Body of pancreas (tissue), 4 donors: ENCODE measurements at regions not wholly inside any gene's neighbourhood (a gene's known extent, or its start where the extent isn't known, plus 50 kb on each side); places are given as distances from the start of the nearest gene placed in this dataset.

ENCODE experiments used
- POLR2A ChIP-seq, 3 donors: fragments of 450-650 bp; IDR thresholded peaks; one replicate each; pipeline ENCODE4 v1.6.1; 2016; ENCODE audit warnings: antibody characterized with exemption in 3 of 3, mild to moderate bottlenecking in 2 of 3
- TF ChIP-seq, protein P1 (sequence below), 7 experiments: fragments of 450-650 bp in 4 of 7; fragments of 200-600 bp in 3 of 7; sonication (generic) in 3 of 7; IDR thresholded peaks; one replicate each; pipeline ENCODE4 v1.5.1; 2016 to 2019; ENCODE audit warnings: antibody characterized with exemption in 7 of 7

- TF ChIP-seq, protein P1, sequence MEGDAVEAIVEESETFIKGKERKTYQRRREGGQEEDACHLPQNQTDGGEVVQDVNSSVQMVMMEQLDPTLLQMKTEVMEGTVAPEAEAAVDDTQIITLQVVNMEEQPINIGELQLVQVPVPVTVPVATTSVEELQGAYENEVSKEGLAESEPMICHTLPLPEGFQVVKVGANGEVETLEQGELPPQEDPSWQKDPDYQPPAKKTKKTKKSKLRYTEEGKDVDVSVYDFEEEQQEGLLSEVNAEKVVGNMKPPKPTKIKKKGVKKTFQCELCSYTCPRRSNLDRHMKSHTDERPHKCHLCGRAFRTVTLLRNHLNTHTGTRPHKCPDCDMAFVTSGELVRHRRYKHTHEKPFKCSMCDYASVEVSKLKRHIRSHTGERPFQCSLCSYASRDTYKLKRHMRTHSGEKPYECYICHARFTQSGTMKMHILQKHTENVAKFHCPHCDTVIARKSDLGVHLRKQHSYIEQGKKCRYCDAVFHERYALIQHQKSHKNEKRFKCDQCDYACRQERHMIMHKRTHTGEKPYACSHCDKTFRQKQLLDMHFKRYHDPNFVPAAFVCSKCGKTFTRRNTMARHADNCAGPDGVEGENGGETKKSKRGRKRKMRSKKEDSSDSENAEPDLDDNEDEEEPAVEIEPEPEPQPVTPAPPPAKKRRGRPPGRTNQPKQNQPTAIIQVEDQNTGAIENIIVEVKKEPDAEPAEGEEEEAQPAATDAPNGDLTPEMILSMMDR (IDR thresholded peaks at IDR 0.05) = no peak
- TF ChIP-seq POLR2A (IDR thresholded peaks at IDR 0.05) = no peak
Observed at GRCh38 chr19:29432677-29433076, 93.1 kb upstream of the VSTM2B start.
